GM12864 (cell line): ENCODE measurements at regions not wholly inside any gene's neighbourhood (a gene's known extent, or its start where the extent isn't known, plus 50 kb on each side); places are given as distances from the start of the nearest gene placed in this dataset.

Source experiments
- DNase-seq: peaks from one replicate; pipeline ENCODE4 v3.0.0-alpha.2; 2011; ENCODE audit warnings: low read depth
- H3K4me3 ChIP-seq: 2 replicates; pipeline ENCODE4 v1.5.1; 2011; ENCODE audit warnings: mild to moderate bottlenecking, low read depth, low read length, control low read depth
- TF ChIP-seq, protein P1 (sequence below): IDR thresholded peaks from 2 replicates; pipeline ENCODE4 v1.5.1; 2011; ENCODE audit warnings: low read depth, mild to moderate bottlenecking, moderate library complexity, low read length, control low read depth, inconsistent platforms; ENCODE audit errors: missing control alignments

- H3K4me3 ChIP-seq = no peak overlapping the region
- TF ChIP-seq, protein P1, sequence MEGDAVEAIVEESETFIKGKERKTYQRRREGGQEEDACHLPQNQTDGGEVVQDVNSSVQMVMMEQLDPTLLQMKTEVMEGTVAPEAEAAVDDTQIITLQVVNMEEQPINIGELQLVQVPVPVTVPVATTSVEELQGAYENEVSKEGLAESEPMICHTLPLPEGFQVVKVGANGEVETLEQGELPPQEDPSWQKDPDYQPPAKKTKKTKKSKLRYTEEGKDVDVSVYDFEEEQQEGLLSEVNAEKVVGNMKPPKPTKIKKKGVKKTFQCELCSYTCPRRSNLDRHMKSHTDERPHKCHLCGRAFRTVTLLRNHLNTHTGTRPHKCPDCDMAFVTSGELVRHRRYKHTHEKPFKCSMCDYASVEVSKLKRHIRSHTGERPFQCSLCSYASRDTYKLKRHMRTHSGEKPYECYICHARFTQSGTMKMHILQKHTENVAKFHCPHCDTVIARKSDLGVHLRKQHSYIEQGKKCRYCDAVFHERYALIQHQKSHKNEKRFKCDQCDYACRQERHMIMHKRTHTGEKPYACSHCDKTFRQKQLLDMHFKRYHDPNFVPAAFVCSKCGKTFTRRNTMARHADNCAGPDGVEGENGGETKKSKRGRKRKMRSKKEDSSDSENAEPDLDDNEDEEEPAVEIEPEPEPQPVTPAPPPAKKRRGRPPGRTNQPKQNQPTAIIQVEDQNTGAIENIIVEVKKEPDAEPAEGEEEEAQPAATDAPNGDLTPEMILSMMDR = no peak
- no peak for DNase-seq
These were observed 120.7 kb downstream of the GMNC start for GRCh38 chr3:190741788-190742187.

GRCh38 chr3:190739641-190740185, 122.8 kb downstream of the GMNC start:
- no peak for DNase-seq
- TF ChIP-seq, protein P1 = no peak

DNA sequence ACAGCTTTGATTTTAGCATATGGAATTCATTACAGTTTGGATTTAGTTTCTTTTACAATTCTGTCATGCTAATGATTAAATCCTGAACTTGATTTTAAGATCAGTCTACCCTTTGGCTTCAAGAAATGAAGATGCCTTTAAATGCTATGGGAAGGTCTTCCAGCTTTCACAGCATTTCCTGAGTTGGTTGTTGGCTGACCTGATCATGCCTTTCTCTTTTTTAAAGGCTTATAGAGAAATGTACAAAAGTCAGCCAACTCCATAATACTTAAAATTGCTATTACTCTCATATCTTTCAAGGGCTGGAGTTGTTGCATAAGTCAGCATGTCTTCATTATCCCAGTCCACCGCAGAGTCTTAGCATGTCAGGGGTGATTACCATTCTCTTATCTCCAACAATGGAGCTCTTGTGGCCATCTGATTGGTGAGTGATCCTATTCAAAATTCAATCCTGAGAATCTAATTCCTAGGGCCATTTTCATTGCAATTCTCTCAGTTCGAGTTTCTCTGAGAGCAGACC, 123.8 kb downstream of the GMNC start:
- DNase-seq = no peak
- TF ChIP-seq, protein P1 = no peak
- no peak overlapping the region for H3K4me3 ChIP-seq

More at GRCh38 chr3:190739641-190740185, 122.8 kb downstream of the GMNC start:
- no peak overlapping the region for H3K4me3 ChIP-seq

DNA sequence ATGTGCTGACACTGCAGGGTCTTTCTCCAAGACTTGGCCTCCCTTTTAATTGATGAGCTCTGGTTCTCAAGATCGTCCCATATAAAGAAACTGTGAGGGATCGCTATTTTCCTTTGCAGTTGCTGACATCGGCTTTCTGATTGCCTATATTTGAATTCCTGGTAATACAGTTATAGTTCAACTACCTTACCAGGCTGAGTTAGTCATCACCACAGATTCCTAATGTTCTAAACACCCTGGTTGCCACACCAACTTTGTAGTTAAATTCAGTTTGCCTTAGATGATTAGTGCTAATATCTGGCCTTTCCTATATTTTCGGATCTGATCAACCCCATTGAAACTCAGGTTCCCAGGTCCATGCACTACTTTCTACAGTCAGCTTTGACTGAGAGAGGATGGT, 125.0 kb downstream of the GMNC start:
- no peak overlapping the region for H3K4me3 ChIP-seq
- TF ChIP-seq, protein P1 = no peak
- DNase-seq = no peak

- DNase-seq = no peak
- TF ChIP-seq, protein P1 = no peak
- H3K4me3 ChIP-seq = no peak overlapping the region
These were observed 128.0 kb downstream of the GMNC start for GRCh38 chr3:190734490-190734889.

DNA sequence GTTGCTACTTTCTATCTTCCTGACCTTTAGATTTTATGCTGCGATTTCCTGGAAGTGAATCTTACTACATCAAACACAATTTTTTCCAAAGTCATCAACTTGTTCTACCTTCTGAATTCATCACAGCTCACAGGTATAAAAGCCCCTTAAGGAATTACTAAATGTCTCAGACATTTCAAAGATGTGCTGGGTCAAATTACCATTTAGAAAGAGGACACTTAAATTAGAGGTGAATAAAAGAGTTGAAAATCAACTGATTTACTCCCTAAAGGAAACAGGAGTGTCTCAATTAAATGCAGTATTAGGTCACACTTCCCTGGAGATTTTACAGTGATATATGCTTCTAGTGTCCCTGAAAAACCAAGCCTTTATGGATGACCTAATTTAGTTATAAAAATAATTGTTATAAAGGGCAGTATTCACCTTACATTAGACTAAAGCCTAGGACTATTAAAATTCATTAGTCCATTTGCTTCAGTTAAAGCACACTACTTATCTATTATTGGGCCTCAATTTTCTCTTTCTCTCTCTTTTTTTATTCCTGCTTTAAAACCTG, 128.8 kb downstream of the GMNC start:
- no peak for DNase-seq
- TF ChIP-seq, protein P1 = no peak
- no peak overlapping the region for H3K4me3 ChIP-seq

DNA sequence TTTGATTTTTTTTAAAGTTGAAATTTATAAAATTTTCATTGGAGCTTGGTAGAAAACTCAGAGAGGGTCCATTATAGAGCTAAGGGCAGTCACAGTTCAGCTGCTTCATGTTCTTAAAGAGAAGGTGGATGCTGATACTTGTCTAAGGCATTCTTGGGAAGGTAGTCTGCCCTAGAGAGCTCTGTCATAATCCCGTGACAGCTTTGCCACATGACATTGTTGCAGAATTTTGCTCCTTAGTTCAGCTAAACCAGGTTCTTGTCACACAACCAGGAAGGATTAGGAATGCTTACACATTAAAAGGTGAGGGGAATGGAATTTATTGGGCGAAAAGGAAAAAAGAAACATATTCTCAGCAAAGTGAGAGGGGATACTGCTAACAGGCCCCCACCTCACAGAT, 130.9 kb downstream of the GMNC start:
- TF ChIP-seq, protein P1 = no peak
- no peak for DNase-seq
- H3K4me3 ChIP-seq = no peak overlapping the region
